Adrenal gland (tissue), 9 donors: ENCODE measurements at regions not wholly inside any gene's neighbourhood (a gene's known extent, or its start where the extent isn't known, plus 50 kb on each side); places are given as distances from the start of the nearest gene placed in this dataset.

ENCODE experiments used
- DNase-seq, 7 donors: peaks; one replicate each; pipeline ENCODE4 v3.0.0-alpha.2; 2019 to 2020
- H3K27ac ChIP-seq, 5 donors: fragments of 200-600 bp; sonication (generic) in 4 of 5; 1 replicate in 3 of 5; 2 replicates in 2 of 5; pipeline versions ENCODE4 v1.5.1 to v1.8.0; 2016 to 2020; ENCODE audit warnings: mild to moderate bottlenecking in 1 of 5
- H3K27me3 ChIP-seq: fragments of 200-600 bp; 2 replicates; pipeline ENCODE4 v1.8.0; 2021
- H3K36me3 ChIP-seq, 2 donors: fragments of 200-600 bp; replicated peaks in 1 of 2; 1 replicate in 1 of 2; 2 replicates in 1 of 2; pipeline versions ENCODE4 v1.5.1 to v1.8.0; 2018 to 2022
- H3K4me1 ChIP-seq, 2 donors: fragments of 200-600 bp; replicated peaks in 1 of 2; 1 replicate in 1 of 2; 2 replicates in 1 of 2; pipeline versions ENCODE4 v1.5.1 to v1.8.0; 2018 to 2021
- H3K4me3 ChIP-seq, 4 donors: fragments of 200-600 bp; sonication (generic) in 3 of 4; one replicate each; pipeline ENCODE4 v1.5.1; 2016 to 2018
- H3K9me3 ChIP-seq, 3 donors: fragments of 200-600 bp; sonication (generic) in 1 of 3; replicated peaks in 1 of 3; 1 replicate in 2 of 3; 2 replicates in 1 of 3; pipeline versions ENCODE4 v1.5.1 to v1.8.0; 2016 to 2021
- CTCF ChIP-seq, 6 experiments: fragments of 450-650 bp in 4 of 6; fragments of 200-600 bp in 2 of 6; sonication (generic) in 1 of 6; IDR thresholded peaks; 1 replicate in 5 of 6; 2 replicates in 1 of 6; pipeline versions ENCODE4 v1.5.1 to v1.8.0; 2016 to 2021; ENCODE audit warnings: antibody characterized with exemption in 6 of 6, mild to moderate bottlenecking in 2 of 6, moderate library complexity in 1 of 6
- POLR2A ChIP-seq, 2 donors: fragments of 450-650 bp; IDR thresholded peaks; one replicate each; pipeline ENCODE4 v1.6.1; 2017; ENCODE audit warnings: antibody characterized with exemption in 2 of 2, mild to moderate bottlenecking in 2 of 2, moderate library complexity in 1 of 2
- WGBS, 4 donors: extraction: QIAGEN DNeasy Blood & Tissue Kit in 2 of 4; methylation state at CpG; one replicate each; pipeline versions ENCODE4 v1.1.5 to v1.1.7; 2013 to 2017; 5-methylcytosine and 5-hydroxymethylcytosine counted together
- intact Hi-C, 2 donors: fragments of 100-400 bp; cut with DNase I; formaldehyde crosslinking; loops; one replicate each; pipeline versions ENCODE4 v1.14.1 to v1.15.0; 2022 to 2023
- donor health status: healthy with polysubstance abuse.
- donor health status: Bipolar disorder and iron deficiency.
- donor health status: DM: yes; HTN: yes; CAD: no.
- donor health status: DM: no; HTN: no; CAD: no.
- donor health status: DM: no; HTN: no; CAD: no.

GRCh38 chr7:138235207-138235606 is 158.9 kb downstream of the AKR1D1 start:
- Histone ChIP-seq H3K27ac (peak overlapping the region in 3 of 5 donors; percentile 8 to 62 (median 49)), H3K4me1 (peaks cover 0 to 6% of the 10 kb centered on the region in 2 donors), H3K9me3 (no peaks in the 10 kb centered on the region), H3K36me3 (no peaks in the 10 kb centered on the region), H3K4me3 (no peak overlapping the region), H3K27me3 (no peaks in the 10 kb centered on the region)
- intact Hi-C loops = no loop called here
- peak in 5 of 7 donors; percentile 28 to 64 (median 48) for DNase-seq
- TF ChIP-seq POLR2A (IDR thresholded peaks at IDR 0.05) (no peak), CTCF (IDR thresholded peaks at IDR 0.05) (no peak)
- WGBS, 4 donors = 52 to 63% (median 61%) methylated on average over 3 of the region's 3 CpGs

DNA sequence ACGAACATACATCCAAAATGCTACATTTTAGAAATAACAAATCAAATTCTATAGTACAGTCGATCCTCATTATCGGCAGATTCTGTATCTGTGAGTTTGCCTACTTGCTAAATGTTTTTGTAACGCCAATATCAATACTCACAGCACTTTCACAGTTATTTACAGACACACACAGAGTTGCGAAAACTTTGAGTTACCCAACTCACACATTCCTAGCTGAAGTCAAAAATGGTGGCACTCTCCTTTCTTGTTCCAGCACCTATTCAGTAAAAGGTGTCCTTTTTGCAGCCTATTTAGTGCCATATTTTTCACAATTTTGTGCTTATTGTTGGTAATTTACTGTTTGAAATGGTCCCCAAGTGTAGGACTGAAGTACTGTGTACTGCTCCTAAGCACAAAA is 161.7 kb downstream of the AKR1D1 start:
- H3K4me1 ChIP-seq = peaks cover 0 to 6% of the 10 kb centered on the region in 2 donors
- intact Hi-C loops = no loop called here
- no peaks in the 10 kb centered on the region for H3K36me3 ChIP-seq
- no peak for DNase-seq
- H3K4me3 ChIP-seq = no peak overlapping the region
- 91 to 94% (median 93%) methylated on average over 5 of the region's 5 CpGs for WGBS, 4 donors
- no peaks in the 10 kb centered on the region for H3K9me3 ChIP-seq
- H3K27ac ChIP-seq = no peak overlapping the region
- no peaks in the 10 kb centered on the region for H3K27me3 ChIP-seq
- TF ChIP-seq POLR2A (IDR thresholded peaks at IDR 0.05) (no peak), CTCF (IDR thresholded peaks at IDR 0.05) (no peak)

DNA sequence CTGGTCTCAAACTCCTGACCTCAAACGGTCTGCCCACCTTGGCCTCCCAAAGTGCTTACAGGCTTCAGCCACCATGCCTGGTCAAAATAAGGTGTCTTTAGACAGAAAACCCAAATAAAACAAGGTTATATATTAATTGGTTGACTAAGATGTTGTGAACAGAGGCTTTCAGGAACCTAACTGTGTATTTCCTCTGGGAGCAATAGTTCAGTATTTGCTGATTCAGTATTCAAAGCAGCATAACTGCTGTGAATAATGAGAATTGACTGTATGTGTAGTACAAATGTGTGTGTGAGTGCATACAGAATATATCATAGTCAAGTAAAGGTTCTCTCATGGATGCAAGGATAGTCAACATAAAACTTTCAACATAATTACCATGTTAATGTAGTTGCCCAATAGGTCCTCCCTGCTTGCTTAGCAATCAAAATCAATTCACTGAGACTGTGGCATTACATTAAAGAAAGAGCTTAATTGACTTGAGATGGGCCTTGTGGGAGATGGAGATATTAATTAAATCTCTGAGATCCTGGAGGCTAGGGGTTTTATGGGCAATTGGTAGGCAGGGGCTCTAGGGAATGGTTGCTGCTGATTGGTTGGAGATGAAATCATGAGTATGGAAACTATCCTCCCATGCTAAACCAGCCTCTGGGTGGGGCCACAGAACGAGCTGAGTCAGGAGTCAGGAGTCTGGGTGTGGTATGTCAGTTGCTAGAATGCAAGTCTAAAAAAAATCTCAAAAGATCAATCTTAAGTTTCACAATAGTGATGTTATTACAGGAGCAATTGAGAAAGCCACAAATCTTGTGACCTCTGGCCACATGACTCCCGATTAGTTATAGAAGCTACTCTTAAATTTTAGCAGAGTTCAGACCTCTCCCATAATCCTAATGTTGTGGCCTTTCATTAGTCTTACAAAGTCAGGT is 162.7 kb downstream of the AKR1D1 start:
- no peaks in the 10 kb centered on the region for H3K27me3 ChIP-seq
- peaks cover 0 to 6% of the 10 kb centered on the region in 2 donors for H3K4me1 ChIP-seq
- no peaks in the 10 kb centered on the region for H3K9me3 ChIP-seq
- H3K27ac ChIP-seq = no peak overlapping the region
- WGBS, 4 donors = 43 to 50% (median 48%) methylated on average over 3 of the region's 3 CpGs
- no peak for TF ChIP-seq POLR2A (IDR thresholded peaks at IDR 0.05)
- TF ChIP-seq CTCF (IDR thresholded peaks at IDR 0.05) = no peak
- DNase-seq = peak in 5 of 7 donors; percentile 22 to 44 (median 30)
- no peaks in the 10 kb centered on the region for H3K36me3 ChIP-seq
- H3K4me3 ChIP-seq = no peak overlapping the region
- intact Hi-C loops = no loop called here

DNA sequence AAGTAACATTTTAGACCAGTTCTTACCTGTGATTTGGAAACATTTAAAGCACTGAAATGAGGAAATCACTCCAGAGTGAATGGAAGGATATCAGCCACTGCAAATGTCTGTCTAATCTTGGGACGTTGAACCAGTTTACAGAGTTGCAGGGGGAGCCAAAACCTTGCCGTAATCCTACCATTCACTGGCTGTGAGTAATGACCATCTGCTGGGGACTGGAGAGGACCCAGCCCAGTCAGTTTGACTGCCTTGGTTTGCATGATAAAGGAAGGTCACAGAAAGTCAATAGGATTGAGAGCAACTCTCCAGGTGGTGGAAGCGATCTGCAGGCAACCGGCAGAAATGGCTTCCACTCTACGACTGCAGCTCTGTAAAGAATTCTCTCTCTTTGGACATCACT is 167.2 kb downstream of the AKR1D1 start:
- intact Hi-C loops = no loop called here
- H3K9me3 ChIP-seq = no peaks in the 10 kb centered on the region
- WGBS, 4 donors = 49 to 63% (median 53%) methylated on average over 5 of the region's 5 CpGs
- TF ChIP-seq CTCF (IDR thresholded peaks at IDR 0.05) (no peak), POLR2A (IDR thresholded peaks at IDR 0.05) (no peak)
- DNase-seq = peak in 5 of 7 donors; percentile 28 to 57 (median 47)
- peaks cover 3 to 9% of the 10 kb centered on the region in 2 donors for H3K4me1 ChIP-seq
- H3K27ac ChIP-seq = no peak overlapping the region
- H3K36me3 ChIP-seq = no peaks in the 10 kb centered on the region
- no peak overlapping the region for H3K4me3 ChIP-seq
- no peaks in the 10 kb centered on the region for H3K27me3 ChIP-seq
